PC-3 (cell line): ENCODE measurements at regions not wholly inside any gene's neighbourhood (a gene's known extent, or its start where the extent isn't known, plus 50 kb on each side); places are given as distances from the start of the nearest gene placed in this dataset.

ENCODE experiments used
- EZH2 ChIP-seq: fragments of 300-600 bp; sonication (generic); IDR thresholded peaks from one replicate; pipeline ENCODE4 v1.6.1; 2017; ENCODE audit warnings: antibody characterized with exemption, mild to moderate bottlenecking, low read length; ENCODE audit not compliant: unreplicated experiment
- EZH2phosphoT487 ChIP-seq: fragments of 300-600 bp; sonication (generic); IDR thresholded peaks from 2 replicates; pipeline ENCODE4 v1.6.1; 2018; ENCODE audit warnings: mild to moderate bottlenecking, antibody characterized with exemption, low read length, borderline replicate concordance
- TF ChIP-seq, protein P1 (sequence below): fragments of 300-600 bp; sonication (generic); conservative IDR thresholded peaks from 2 replicates; pipeline ENCODE4 v1.5.1; 2017; ENCODE audit warnings: antibody characterized with exemption, low read depth, mild to moderate bottlenecking, low read length

DNA sequence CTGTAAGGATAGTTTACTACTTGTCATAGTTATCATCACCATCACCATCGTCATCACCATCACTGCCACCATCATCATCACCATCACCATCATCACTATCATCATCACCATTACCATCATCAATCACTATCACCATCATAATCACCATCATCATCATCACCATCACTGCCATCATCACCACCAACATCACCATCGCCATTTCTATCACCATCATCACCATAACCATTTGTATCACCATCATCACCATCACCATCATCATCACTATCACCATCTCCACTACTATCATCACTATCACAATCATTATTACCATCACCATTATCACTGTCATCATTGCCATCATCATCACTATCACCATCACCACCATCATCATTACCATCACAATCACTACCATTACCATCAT is 655.5 kb upstream of the DEFB115 start:
- no peak for TF ChIP-seq EZH2phosphoT487
- TF ChIP-seq, protein P1, sequence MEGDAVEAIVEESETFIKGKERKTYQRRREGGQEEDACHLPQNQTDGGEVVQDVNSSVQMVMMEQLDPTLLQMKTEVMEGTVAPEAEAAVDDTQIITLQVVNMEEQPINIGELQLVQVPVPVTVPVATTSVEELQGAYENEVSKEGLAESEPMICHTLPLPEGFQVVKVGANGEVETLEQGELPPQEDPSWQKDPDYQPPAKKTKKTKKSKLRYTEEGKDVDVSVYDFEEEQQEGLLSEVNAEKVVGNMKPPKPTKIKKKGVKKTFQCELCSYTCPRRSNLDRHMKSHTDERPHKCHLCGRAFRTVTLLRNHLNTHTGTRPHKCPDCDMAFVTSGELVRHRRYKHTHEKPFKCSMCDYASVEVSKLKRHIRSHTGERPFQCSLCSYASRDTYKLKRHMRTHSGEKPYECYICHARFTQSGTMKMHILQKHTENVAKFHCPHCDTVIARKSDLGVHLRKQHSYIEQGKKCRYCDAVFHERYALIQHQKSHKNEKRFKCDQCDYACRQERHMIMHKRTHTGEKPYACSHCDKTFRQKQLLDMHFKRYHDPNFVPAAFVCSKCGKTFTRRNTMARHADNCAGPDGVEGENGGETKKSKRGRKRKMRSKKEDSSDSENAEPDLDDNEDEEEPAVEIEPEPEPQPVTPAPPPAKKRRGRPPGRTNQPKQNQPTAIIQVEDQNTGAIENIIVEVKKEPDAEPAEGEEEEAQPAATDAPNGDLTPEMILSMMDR, result no peak
- TF ChIP-seq EZH2, result no peak
